Central memory CD4-positive, alpha-beta T cell (primary cell): ENCODE measurements at regions not wholly inside any gene's neighbourhood (a gene's known extent, or its start where the extent isn't known, plus 50 kb on each side); places are given as distances from the start of the nearest gene placed in this dataset.

Experiments
- DNase-seq: peaks from one replicate; pipeline ENCODE4 v3.0.0; 2022

- DNase-seq, result no peak
Observed at GRCh38 chr7:18420748-18421147, 74.8 kb upstream of the HDAC9 start.

- DNase-seq, result no peak
Observed at GRCh38 chr7:18421297-18422002, 74.1 kb upstream of the HDAC9 start.

GRCh38 chr7:18425227-18425626 is 70.3 kb upstream of the HDAC9 start:
- DNase-seq, result no peak

- no peak for DNase-seq
Observed at GRCh38 chr7:18425838-18426445, 69.6 kb upstream of the HDAC9 start.

- no peak for DNase-seq
Observed at GRCh38 chr7:18426564-18427226, 68.9 kb upstream of the HDAC9 start.

- no peak for DNase-seq
Observed at GRCh38 chr7:18429547-18429946, 66.0 kb upstream of the HDAC9 start.

- no peak for DNase-seq
Observed at GRCh38 chr7:18430810-18431209, 64.7 kb upstream of the HDAC9 start.

- no peak for DNase-seq
Observed at GRCh38 chr7:18434171-18434570, 61.4 kb upstream of the HDAC9 start.

GRCh38 chr7:18437101-18437500 is 58.4 kb upstream of the HDAC9 start:
- no peak for DNase-seq

GRCh38 chr7:18440934-18441333 is 54.6 kb upstream of the HDAC9 start:
- DNase-seq, result no peak

GRCh38 chr7:18444826-18445225 is 50.7 kb upstream of the HDAC9 start:
- DNase-seq, result no peak

- DNase-seq, result no peak
Observed at GRCh38 chr7:18445483-18445882, 50.1 kb upstream of the HDAC9 start.
